ENCODE measurements at regions not wholly inside any gene's neighbourhood (a gene's known extent, or its start where the extent isn't known, plus 50 kb on each side); places are given as distances from the start of the nearest gene placed in this dataset.

DNA sequence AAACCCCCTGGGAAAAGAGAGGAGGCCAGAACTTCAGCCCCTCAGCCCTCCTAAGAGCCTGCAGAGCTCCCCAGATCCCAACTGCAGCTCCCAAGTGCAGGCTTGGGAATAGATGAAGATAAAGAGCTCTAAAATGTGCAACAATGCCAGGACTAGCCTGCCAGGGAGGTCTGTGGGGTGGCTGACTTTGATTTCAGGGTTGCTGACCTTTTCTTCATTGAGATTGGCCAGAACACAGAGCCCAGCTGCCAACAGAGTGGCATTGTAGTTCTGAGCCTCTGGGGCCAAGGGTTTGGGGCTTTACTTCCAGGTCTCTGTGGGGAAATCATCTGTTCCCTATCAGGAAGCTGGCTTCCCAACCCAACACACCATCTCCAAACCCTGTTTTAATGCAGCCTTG is 120.6 kb downstream of the COPRS start:
- TF ChIP-seq YY1 (IDR thresholded peaks at IDR 0.05), result no peak
- TF ChIP-seq RXRA (IDR thresholded peaks at IDR 0.05), result peak in 1 of 2 donors; percentile 72
- peak overlapping the region in 1 of 2 donors; percentile 23 for H3K27ac ChIP-seq (ENCODE audit: low read depth in 1 of 2, low read length in 2 of 2)
- H3K9me3 ChIP-seq (ENCODE audit: control insufficient read depth in 4 of 4, low read length in 3 of 4), result no peaks in the 10 kb centered on the region

DNA sequence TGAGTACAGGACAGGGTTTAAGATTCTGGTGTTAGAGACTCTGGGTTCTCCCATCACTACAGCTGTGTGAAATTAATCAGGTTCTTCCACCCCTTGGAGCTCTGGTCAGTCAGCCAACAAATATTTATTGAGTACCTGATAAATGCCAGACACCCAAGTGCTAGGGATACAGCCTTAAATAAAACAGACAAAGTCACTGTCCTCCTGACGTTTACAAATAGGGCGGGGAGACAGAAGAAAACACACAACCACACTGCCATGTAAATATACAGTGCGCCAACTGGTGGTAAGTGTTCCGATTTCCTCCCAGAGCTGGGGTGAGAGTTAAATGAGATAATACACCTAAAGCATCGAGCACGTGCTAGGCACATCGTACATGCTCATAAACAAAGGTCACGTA is 121.0 kb downstream of the COPRS start:
- TF ChIP-seq JUND (IDR thresholded peaks at IDR 0.05), result no peak
- peak; percentile 31 for TF ChIP-seq FOXA2 (IDR thresholded peaks at IDR 0.05)
- peak in 1 of 2 donors; percentile 3 for TF ChIP-seq HNF4A (conservative IDR thresholded peaks at IDR 0.05)
- peak; percentile 53 to 55 for TF ChIP-seq RAD21 (IDR thresholded peaks at IDR 0.05)
- TF ChIP-seq CTCF (IDR thresholded peaks at IDR 0.05; ENCODE audit: low read depth, low read length, missing input control), result peak; percentile 12
- no peak for TF ChIP-seq YY1 (IDR thresholded peaks at IDR 0.05)
- Histone ChIP-seq H3K9me3 (ENCODE audit: control insufficient read depth in 4 of 4, low read length in 3 of 4) (no peaks in the 10 kb centered on the region), H3K4me3 (ENCODE audit: low read depth in 1 of 3, low read length in 3 of 3) (no peak overlapping the region), H3K9ac (ENCODE audit: low read depth in 1 of 2, low read length in 2 of 2) (no peak overlapping the region), H3K36me3 (ENCODE audit: control insufficient read depth in 4 of 4, insufficient read depth in 3 of 4, low read depth in 1 of 4, low read length in 3 of 4) (no peaks in the 10 kb centered on the region), H3K27me3 (ENCODE audit: control insufficient read depth in 4 of 4, insufficient read depth in 4 of 4, low read length in 3 of 4) (no peaks in the 10 kb centered on the region), H3K27ac (ENCODE audit: low read depth in 1 of 2, low read length in 2 of 2) (peak overlapping the region in 1 of 2 donors; percentile 23), H3K4me1 (ENCODE audit: control insufficient read depth in 4 of 4, insufficient read depth in 4 of 4, low read length in 3 of 4) (peaks cover 0 to 8% (median 6%) of the 10 kb centered on the region in 4 donors)
- DNase-seq (ENCODE audit: low spot score), result no peak
- WGBS, result 50% methylated on average over 8 of the region's 8 CpGs

More for the DNA sequence above, 120.6 kb downstream of the COPRS start:
- Histone ChIP-seq H3K4me1 (ENCODE audit: control insufficient read depth in 4 of 4, insufficient read depth in 4 of 4, low read length in 3 of 4) (peaks cover 0 to 8% (median 6%) of the 10 kb centered on the region in 4 donors), H3K9ac (ENCODE audit: low read depth in 1 of 2, low read length in 2 of 2) (no peak overlapping the region), H3K4me3 (ENCODE audit: low read depth in 1 of 3, low read length in 3 of 3) (no peak overlapping the region), H3K36me3 (ENCODE audit: control insufficient read depth in 4 of 4, insufficient read depth in 3 of 4, low read depth in 1 of 4, low read length in 3 of 4) (no peaks in the 10 kb centered on the region), H3K27me3 (ENCODE audit: control insufficient read depth in 4 of 4, insufficient read depth in 4 of 4, low read length in 3 of 4) (no peaks in the 10 kb centered on the region)
- DNase-seq (ENCODE audit: low spot score), result no peak

DNA sequence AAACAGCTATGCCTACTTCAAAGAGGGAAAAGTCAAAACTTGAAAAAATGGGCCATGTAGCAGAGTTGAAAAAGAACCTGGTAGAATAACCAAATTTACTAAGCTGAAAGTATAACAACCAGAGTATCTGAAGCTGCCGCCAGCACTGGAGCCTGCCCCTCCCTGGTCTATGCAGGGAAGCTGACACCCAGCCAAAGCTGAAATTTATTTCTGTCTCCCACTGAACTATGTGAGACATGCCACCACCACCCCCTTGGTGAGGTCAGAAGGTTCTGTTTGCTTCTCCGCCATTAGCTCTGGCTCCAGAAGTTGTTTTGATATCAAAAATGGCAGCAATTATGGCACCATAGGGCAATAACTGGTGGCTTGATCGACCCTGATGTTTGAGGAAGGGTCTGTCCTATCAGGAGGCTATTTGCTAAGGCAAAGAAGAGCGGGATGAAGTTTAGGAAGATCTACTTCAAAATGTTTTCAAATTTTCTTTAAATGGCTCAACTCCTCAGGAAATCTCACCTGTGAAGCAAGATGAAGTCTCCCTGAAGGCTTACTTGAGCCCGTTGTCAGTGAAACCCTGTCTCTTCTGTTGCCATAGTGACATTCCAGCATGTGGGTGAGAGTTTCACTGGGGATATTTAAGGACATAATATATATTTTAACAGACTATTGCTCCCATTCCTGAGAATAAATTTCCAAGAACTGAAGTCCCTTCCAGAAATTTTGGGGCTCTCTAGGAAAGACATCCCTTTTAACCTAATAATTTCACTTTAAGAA is 122.0 kb downstream of the COPRS start:
- no peaks in the 10 kb centered on the region for H3K9me3 ChIP-seq (ENCODE audit: control insufficient read depth in 4 of 4, low read length in 3 of 4)
- TF ChIP-seq ZBTB33 (IDR thresholded peaks at IDR 0.05) (no peak), CTCF (IDR thresholded peaks at IDR 0.05; ENCODE audit: low read depth, low read length, missing input control) (no peak), EGR1 (IDR thresholded peaks at IDR 0.05; ENCODE audit: low read depth in 2 of 2) (no peak), RAD21 (IDR thresholded peaks at IDR 0.05) (no peak), GABPA (IDR thresholded peaks at IDR 0.05 in 1 of 2, conservative IDR thresholded peaks at IDR 0.05 in 1 of 2) (no peak), YY1 (IDR thresholded peaks at IDR 0.05) (no peak), FOXA2 (IDR thresholded peaks at IDR 0.05) (no peak), HNF4G (IDR thresholded peaks at IDR 0.05) (no peak), SP1 (IDR thresholded peaks at IDR 0.05) (no peak), HNF4A (conservative IDR thresholded peaks at IDR 0.05) (no peak), RXRA (IDR thresholded peaks at IDR 0.05) (no peak)
- TF ChIP-seq, protein P1, sequence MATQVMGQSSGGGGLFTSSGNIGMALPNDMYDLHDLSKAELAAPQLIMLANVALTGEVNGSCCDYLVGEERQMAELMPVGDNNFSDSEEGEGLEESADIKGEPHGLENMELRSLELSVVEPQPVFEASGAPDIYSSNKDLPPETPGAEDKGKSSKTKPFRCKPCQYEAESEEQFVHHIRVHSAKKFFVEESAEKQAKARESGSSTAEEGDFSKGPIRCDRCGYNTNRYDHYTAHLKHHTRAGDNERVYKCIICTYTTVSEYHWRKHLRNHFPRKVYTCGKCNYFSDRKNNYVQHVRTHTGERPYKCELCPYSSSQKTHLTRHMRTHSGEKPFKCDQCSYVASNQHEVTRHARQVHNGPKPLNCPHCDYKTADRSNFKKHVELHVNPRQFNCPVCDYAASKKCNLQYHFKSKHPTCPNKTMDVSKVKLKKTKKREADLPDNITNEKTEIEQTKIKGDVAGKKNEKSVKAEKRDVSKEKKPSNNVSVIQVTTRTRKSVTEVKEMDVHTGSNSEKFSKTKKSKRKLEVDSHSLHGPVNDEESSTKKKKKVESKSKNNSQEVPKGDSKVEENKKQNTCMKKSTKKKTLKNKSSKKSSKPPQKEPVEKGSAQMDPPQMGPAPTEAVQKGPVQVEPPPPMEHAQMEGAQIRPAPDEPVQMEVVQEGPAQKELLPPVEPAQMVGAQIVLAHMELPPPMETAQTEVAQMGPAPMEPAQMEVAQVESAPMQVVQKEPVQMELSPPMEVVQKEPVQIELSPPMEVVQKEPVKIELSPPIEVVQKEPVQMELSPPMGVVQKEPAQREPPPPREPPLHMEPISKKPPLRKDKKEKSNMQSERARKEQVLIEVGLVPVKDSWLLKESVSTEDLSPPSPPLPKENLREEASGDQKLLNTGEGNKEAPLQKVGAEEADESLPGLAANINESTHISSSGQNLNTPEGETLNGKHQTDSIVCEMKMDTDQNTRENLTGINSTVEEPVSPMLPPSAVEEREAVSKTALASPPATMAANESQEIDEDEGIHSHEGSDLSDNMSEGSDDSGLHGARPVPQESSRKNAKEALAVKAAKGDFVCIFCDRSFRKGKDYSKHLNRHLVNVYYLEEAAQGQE (IDR thresholded peaks at IDR 0.05), result no peak
- TF ChIP-seq, protein P2, sequence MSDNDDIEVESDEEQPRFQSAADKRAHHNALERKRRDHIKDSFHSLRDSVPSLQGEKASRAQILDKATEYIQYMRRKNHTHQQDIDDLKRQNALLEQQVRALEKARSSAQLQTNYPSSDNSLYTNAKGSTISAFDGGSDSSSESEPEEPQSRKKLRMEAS (IDR thresholded peaks at IDR 0.05), result no peak
- TF ChIP-seq, protein P3, sequence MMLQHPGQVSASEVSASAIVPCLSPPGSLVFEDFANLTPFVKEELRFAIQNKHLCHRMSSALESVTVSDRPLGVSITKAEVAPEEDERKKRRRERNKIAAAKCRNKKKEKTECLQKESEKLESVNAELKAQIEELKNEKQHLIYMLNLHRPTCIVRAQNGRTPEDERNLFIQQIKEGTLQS (IDR thresholded peaks at IDR 0.05), result no peak
- H3K4me1 ChIP-seq (ENCODE audit: control insufficient read depth in 4 of 4, insufficient read depth in 4 of 4, low read length in 3 of 4), result peaks cover 0 to 8% (median 6%) of the 10 kb centered on the region in 4 donors
- no peak overlapping the region for H3K27ac ChIP-seq (ENCODE audit: low read depth in 1 of 2, low read length in 2 of 2)
- no peaks in the 10 kb centered on the region for H3K36me3 ChIP-seq (ENCODE audit: control insufficient read depth in 4 of 4, insufficient read depth in 3 of 4, low read depth in 1 of 4, low read length in 3 of 4)
- DNase-seq (ENCODE audit: low spot score), result no peak
- H3K4me3 ChIP-seq (ENCODE audit: low read depth in 1 of 3, low read length in 3 of 3), result no peak overlapping the region
- no peak overlapping the region for H3K9ac ChIP-seq (ENCODE audit: low read depth in 1 of 2, low read length in 2 of 2)
- no peaks in the 10 kb centered on the region for H3K27me3 ChIP-seq (ENCODE audit: control insufficient read depth in 4 of 4, insufficient read depth in 4 of 4, low read length in 3 of 4)
- WGBS, result 85% methylated on average over 5 of the region's 5 CpGs

Data from liver (tissue), 8 donors.